Activated CD4-positive, CD25-positive, alpha-beta regulatory T cell (primary cell): ENCODE measurements at regions not wholly inside any gene's neighbourhood (a gene's known extent, or its start where the extent isn't known, plus 50 kb on each side); places are given as distances from the start of the nearest gene placed in this dataset.
"Not testable (repeated sequence)": the region's sequence is repeated elsewhere in the genome, so short reads cannot be mapped to it uniquely, and the experiment has no call there.

Experiments
- DNase-seq, 4 experiments: peaks; one replicate each; lab custom pipeline; 2025; lab: John Stamatoyannopoulos, UW

DNA sequence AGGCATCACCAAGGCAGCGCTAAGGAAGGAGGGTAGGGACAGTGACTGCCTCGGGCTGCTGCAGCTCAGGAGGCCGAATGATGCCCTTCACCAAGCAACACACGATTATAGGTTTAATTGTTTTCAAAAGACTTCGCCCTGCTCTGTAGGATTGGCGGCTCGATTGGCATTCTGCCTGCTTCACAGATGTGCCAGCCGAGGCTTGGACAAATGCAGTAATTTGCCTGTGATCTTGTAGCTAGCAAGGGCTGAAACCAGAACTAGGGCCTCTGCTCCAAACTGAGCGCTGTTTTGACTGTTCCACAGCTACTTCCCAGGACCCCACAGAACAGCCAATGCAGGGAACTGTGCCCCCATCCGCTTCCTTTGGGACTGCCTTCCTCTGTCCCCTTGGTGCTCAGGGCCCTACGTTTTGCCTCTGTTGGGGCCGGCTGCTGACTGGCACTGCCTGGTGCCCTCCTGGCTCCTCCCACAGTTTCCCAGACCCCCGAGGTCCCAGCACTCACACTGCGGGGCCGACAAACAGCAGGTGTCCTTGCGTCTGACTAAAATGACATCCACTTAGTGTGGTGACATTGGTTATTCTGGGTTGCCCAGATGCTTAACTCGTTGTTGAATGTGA is 62.6 kb upstream of the EN2 start:
- DNase-seq, result no peak

DNA sequence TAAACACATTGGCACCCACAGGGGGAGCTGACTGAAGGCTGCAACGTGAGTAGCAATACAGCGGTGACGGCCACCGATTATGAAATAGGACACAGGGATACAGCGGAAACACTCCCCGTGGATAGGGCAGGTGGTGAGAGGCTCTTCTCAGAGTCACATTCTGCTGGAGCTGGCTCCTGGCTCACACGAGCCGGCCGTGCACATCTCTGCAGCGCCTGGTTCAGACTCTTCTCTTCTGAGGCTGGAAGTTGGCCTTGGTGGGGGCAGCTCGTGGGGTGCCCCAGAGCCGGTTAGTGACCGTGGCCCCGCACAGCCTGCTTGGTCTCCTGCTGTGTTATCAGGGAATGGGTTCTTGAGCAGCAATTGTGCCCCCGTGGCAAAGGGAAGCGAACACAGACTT is 61.3 kb upstream of the EN2 start:
- no peak for DNase-seq

DNA sequence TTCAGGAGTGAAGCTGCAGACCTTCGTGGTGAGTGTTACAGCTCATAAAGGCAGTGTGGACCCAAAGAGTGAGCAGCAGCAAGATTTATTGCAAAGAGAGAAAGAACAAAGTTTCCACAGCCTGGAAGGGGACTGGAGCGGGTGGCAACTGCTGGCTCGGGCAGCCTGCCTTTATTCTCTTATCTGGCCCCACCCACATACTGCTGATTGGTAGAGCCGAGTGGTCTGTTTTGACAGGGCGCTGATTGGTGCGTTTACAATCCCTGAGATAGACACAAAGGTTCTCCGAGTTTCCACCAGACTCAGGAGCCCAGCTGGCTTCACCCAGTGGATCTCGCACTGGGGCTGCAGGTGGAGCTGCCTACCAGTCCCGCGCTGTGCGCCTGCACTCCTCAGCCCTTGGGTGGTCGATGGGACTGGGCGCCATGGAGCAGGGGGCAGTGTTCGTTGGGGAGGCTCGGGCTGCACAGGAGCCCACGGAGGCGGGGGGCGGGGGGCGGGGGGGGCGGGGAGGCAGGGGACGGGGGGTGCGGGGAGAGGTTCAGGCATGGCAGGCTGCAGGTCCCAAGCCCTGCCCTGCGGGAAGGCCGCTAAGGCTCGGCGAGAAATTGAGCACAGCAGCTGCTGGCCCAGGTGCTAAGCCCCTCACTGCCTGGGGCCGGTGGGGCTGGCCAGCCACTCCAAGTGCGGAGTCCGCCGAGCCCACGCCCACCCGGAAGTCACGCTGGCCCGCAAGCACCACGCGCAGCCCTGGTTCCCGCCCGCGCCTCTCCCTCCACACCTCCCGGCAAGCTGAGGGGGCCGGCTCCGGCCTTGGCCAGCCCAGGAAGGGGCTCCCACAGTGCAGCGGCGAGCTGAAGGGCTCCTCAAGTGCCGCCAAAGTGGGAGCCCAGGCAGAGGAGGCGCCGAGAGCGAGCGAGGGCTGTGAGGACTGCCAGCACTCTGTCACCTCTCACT is 59.9 kb upstream of the EN2 start:
- not testable (repeated sequence) for DNase-seq

DNA sequence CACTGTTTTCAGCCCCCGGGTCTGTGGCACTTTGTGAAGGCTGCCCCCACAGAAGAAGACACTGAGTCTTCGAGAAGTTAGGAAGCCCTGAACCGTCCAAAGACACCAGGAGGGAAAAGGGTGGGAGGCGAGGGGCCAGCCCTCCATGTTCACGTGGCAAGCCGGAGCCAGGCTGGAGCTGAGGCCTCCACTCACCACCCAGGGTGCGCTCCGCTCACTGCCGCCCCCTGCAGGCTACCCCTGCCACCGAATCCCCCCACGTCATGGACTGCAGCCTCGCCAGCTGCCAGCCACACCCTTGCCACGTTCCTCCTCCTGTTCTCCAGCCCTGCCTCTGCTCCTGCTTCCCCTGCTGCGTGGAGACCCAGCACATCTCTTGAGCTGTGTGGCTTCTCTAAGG is 59.0 kb upstream of the EN2 start:
- DNase-seq, result no peak

DNA sequence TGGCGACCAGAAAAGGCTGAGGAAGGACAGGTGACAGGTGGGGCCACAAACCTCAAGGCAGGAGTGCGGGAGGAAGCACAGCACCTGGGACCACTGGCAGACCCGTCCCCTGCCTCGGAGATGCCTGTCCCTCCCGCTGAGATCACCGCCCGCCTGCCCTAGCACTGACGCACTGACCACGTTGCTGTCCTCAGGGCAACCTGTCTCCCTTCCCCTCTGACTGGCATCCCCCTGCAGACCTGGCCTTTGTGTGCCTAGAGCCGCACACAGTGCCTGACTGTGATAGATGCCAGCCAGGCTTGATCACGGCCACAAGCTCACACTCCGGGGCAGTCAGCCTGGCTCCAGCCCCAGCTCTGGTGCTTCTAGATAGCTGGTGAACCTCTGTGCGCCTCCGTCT is 58.4 kb upstream of the EN2 start:
- no peak for DNase-seq

DNA sequence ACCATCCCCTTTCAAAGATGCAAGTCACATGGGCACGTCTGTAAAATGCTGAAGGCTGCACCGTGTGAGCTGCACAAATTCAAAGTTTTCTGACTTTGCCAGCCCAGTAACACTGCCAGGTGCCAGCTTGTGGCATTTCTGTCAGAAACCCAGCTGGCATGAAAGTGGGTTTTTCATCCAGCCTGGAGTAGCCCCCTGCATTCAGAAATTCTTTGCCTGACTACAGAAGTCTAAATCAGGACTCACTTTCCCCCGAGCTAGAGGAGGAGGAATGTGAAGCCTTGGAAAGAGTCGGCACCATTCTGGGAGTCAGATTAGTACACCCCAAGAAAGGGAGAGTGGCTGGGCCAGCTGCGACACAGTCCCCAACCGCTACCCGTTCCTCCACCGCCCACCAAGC is 56.7 kb upstream of the EN2 start:
- DNase-seq, result no peak

DNA sequence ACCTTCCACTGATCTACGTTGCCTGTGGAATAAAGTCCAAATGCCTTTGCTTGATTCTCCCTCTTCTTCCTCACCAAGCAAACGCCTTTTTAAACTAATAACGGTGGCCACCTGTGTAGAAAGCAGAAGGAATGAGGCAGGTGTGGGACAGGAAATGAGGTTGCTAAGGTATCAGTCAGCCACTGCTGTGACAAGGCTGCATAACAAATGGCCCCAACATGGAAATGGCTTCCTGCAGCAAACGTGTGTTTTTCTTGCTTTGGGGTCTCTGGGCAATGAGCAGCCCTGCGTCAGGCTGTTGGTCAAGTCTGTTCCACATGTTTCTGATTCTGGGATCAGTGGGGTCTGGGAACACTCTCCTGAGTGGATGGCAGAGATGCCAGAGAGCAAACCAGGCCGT is 56.0 kb upstream of the EN2 start:
- DNase-seq, result no peak

DNA sequence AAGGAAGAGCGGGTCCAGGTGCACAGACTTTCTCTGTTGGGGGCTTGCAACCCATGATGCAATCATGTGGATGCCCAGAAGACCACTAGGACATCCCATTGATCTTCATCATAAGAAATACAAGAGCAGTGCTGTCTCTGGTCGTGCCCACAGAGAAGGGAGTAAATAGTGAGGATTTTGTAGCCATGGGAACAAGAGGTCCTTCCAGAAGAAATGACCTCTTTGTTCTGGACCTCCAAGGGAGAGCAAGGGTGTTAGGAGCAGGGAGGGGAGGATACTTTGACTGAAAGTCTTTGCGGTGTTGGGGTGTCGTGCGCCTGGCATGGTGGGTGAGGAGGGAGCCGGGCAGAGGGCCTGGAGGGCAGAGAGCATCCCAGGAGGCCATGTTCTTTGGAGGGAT is 55.0 kb upstream of the EN2 start:
- no peak for DNase-seq

DNA sequence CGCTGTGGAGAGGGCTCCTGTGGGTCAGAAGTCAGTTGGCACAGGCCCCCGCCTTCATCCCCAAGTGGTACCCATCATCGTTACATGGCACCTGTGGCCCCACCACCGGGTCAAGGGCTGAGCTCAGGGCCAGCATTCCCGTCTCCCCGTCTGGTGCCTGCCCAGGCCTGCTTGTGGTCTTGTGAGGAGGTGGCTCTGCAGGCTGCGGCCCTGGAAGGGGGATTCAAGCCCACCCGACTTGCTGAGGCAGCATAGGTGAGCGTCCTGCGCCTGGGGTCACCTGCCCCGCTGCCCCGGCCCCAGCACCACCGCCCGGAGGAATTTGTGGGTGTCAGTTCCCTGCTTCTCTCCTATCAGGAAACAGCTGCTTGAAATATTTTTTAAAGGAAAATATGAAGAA is 53.0 kb upstream of the EN2 start:
- DNase-seq, result no peak

DNA sequence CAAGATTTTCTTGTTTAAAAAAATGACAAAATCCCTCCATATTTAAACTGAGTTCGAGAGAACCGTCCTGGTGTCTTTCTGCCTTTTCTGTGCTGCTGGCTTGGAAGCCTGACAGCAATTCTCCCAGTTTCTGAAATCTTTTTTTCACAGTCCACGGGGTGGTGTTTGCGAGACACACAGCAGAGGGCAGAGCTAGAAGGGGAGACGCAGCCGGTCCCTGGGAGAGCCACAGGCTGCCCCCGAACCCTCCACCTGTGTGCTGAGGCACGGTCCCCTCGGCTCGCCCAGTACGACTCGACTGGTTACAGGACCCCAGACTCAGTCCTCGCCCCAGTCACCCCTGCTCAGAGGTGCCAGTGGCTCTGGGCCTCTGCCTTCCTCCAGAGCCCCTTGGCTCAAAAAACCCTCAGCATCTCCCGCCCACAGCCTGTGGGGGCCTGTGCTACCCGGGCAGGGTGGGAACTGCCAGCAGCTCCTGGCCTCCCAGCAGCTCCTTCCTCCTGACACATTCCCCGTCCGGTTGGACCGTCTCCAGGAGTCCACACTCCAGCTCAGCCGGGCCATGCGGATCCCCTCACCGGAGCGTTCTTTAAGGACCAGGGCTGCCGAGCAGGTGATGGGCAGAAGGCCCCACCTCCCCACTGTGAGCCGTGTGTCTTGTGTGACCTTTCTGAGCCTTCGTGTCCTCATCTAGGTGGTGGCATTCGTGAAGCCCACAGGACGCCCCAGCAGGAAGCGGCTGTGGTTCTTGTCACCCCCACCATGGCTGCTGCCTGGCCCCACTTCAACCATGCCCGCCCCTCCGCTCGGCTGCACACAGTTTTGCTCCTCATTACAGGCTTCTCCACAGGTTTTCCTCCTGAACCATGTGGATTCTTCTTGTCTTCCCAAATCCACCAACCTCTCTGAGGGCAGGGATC is 52.3 kb upstream of the EN2 start:
- no peak for DNase-seq

DNA sequence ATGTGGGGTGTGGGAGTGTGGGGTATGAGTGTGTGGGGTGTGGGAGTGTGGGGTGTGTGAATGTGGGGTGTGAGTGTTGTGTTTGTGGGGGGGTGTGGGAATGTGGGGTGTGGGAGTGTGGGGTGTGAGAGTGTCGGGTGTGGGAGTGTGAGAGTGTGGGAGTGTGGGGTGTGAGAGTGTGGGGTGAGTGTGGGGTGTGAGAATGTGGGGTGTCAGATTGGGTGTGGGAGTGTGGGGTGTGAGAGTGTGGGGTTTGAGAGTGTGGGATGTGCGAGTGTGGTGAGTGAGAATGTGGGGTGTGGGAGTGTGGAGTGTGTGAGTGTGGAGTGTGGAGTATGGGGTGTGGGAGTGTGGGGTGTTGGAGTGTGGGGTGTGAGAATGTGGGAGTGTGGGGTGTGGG is 50.1 kb upstream of the EN2 start:
- DNase-seq, result no peak
